ENCODE measurements at regions not wholly inside any gene's neighbourhood (a gene's known extent, or its start where the extent isn't known, plus 50 kb on each side); places are given as distances from the start of the nearest gene placed in this dataset.
"Not testable (repeated sequence)": the region's sequence is repeated elsewhere in the genome, so short reads cannot be mapped to it uniquely, and the experiment has no call there.

DNA sequence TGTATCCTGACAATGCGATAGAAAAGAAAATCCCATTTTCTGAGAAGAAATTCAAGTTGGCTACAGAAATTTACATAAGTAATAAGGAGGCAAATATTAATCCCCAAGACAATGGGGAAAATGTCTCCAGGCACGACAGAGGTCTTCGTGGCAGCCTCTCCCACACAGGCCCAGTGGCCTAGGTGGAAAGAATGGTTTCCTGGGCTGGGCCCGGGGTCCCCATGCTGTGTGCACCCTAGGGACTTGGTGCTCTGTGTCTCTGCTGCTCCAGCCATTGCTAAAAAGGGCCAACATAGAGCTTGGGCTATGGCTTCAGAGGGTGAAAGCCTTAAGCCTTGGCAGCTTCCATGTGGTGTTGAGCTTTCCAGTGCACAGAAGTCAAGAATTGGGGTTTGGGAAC, 102.5 kb upstream of the LYPLAL1 start:
- no peak for DNase-seq

DNA sequence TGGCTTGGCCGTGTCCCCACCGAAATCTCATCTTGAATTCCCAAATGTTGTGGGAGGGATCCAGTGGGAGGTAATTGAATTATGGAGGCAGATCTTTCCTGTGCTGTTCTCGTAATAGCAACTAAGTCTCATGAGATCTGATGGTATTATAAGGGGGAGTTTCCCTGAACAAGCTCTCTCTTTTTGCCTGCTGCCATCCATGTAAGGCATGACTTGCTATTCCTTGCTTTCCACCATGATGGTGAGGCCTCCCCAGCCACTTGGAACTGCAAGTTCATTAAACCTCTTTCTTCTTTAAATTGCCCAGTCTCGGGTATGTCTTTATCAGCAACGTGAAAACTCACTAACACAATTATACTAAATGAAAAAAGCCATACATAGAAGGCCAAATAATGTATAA, 101.3 kb upstream of the LYPLAL1 start:
- no peak for DNase-seq

DNA sequence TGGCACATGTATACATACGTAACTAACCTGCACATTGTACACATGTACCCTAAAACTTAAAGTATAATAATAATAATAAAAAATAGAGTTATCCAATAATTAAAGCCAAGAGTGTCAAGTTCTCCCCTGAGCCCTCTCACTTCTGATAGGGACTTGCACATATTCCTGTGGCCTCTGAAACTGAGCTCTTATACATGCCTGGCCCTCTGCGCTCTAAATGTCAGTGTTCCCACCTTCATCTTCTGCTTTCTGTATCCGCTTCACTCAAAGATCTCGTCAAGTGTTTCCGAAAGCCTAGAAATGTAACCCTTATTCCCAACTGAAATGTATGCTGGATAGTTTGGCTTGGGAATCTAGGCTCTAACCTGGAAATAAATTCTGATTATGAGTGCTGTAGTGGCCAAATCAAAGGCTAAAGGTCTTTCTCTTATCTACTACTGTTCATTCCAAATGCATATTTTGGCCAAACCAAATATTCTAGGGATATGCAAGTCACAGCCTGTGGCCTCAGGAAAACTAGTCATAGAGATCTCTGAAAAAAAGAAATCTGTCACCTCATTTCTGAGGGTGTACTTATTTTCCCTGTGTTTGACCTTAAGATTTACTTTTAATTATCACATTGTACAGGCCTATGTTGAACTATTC, 99.5 kb upstream of the LYPLAL1 start:
- DNase-seq: no peak

DNA sequence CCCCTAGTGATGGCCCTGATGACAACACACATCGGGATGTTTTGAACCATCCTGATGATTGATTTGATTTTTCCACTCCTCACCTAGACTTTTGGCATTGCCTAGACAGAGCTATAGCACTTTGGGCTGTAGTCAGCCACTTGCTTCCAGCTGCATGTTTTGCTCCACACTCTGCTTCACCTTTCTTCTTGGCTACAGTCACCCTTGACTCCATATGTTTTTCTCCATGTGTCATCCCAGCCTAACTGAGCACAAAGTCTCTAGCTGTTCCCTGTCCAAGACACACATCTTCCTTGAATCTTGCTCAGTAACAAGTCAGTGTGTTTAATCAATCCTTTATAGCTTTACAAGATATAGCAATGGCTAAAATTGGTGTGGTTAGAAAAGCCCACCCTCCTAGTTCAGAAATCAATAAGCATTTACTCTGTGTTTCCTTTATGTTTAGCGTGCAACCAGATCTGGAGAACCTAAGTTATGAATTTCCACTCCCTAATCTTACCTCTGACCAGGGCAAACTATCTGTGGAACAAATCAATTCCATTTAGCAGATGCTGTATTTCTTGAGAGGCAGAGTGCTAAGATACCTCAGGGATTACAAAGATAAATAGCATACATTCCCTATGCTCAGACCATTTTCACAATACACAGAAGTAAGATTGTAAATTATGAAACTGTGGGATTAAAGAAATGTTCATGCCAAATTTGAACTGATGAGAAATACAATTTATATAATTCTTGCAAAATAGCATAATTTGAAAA, 98.4 kb upstream of the LYPLAL1 start:
- DNase-seq: no peak

DNA sequence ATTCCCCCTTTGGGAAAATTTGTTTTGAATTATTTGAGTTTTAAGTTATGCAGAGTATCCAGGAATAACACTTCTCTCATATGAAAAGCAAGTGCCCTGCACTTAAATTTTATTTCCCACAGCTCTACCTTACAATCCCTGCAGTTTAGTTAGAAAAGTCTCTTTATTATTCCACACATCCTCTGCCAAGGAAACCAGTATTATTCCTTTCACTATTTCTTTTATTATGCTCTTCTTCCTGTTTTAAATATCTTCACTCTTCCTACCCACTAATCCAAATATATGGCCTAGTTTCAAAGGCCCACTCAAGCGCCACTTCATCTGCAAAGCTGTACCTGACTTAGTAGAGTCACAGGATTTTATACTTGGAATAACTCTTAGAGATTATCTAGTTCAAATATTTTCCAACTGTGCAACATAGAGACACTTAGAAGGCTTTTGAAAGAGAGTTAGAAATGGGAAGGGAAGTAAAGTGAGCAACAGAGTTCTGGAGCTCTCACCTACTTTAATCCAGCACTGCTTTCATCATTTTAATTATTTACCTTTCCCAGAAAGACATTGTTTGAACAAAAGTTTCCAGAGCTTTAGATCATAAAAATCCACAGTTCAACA, 97.2 kb upstream of the LYPLAL1 start:
- no peak for DNase-seq

DNA sequence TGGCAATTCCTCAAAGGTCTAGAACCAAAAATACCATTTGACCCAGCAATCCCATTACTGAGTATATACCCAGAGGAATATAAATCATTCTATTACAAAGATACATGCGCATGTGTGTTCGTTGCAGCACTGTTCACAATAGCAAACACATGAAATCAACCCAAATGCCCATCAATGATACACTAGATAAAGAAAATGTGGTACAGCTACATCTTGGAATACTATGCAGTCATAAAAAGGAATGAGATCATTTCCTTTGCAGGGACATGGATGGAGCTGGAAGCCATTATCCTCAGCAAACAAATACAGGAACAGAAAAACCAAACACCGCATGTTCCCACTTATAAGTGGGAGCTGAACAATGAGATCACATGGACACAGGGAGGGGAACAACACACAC, 95.9 kb upstream of the LYPLAL1 start:
- DNase-seq: not testable (repeated sequence)

DNA sequence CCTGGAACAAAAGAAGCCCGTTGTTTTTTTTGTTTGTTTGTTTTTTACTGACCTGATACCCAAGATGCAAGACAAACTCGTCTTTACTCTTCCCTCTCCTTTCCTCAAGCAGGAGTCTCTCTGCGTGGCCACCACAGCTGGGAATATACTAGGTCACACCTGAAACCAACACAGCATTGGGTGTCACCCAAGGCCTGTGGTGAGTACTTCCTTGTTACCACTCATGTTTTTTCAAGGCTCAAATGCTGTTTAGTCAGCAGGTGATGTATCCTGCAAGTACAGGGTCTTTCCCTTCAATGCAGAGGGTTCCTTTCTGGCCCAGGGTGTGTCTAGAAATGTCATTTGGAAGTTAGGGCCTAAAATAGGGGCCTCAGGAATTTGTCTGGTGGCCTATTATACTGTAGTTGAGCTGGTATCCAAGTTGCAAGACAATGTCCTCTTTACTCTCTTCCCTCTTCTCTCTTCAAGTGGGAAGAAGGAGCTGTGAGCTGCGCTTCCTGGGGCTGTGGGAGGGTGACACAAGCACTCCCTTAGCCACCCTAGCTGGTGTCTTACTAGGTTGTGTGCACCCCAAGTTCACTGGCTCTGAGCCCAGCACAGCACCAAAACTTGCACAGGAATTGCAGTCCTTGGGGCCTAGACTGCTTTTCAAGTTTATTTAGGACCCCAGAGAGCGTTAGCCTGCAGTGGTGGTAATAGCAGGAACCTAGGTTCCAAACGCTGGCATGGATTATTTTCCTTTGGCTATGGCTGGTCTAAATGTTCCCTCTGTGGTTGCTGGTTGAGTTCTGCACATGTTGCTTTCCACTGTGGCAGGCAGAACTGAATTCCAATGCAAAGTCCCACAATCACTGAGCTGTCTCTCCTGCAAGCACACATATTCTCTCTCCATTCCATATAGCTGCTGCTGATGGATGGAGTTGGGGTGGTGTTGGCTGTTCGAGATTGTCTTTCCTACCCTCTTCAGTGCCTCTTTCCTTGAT, 91.4 kb upstream of the LYPLAL1 start:
- no peak for DNase-seq

DNA sequence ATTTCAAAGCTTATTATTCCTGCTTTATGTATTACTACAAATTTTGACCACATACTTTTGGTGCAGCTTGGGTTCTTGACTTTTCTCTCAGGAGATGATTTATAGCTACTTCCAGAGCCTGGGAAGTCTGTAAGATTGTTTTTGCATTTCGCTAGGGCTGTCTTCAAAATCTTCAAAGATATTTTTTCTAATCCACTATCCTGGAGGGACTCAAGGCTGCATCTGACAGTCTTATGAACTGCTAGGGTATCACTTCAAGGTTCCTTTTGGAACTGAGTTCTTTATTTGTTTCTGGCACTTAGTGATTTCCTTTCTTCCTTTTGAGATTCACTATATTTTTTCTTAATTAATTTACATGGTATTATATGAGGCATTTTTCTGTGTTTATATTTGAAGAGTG, 90.0 kb upstream of the LYPLAL1 start:
- DNase-seq: no peak

DNA sequence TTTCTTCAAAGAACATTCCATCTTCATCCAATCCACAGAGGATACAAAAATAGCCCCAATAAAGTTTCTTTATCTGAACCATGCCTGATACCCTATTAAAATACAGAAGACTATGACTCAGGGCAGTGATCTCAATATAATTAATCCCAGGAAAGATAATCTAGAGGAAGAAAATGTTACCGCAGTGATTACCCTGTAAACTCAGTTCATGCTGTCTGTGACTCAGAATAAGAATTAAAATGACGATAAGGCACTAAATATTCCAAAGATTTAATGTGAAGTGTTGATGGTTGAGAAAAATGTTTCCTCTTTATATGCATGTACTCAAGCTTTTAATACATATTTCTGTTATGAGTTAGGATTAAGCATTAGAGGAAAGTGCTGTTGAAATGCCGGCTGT, 88.6 kb upstream of the LYPLAL1 start:
- no peak for DNase-seq

DNA sequence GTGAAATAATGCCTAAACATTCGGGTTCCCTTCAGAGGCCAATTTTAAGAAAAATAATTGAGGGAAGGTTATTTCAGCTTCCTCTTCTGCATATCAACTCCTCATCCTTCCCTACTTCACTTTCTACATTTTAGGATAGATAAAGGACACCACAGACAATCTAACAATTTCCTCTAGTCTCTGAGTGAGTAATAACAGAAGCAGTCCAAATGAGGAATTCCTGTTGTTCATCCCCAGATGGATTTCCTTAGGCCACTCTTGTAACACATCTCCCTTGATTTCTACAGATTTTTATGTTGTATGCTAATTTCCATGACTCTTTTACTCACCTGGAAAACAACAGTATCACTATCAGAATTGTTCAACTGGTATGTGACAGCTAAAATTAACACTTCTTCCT, 87.7 kb upstream of the LYPLAL1 start:
- no peak for DNase-seq

DNA sequence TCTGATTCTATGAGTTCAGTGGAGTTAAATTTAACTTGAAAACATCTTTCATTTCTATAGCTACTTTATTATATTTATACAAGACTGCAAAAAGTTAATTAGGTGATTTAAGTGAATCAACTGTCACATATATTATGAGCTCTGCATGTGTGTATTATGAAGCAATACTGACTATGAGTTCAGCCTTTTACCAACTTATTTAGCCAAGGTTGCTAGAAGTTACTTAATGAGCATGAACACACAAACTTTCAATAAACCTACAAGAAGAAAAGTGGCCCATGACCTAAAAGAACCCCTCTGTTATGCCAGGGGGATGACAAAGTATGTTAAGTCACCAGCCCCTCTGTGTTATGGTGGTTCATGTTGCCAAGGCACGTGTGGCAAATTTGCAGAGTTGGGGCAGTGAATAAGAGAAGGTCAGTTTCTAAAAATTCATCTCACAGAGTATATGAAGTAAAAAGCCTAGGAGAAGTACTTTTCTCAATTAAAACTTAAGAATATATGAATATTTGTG, 86.7 kb upstream of the LYPLAL1 start:
- DNase-seq: no peak

DNA sequence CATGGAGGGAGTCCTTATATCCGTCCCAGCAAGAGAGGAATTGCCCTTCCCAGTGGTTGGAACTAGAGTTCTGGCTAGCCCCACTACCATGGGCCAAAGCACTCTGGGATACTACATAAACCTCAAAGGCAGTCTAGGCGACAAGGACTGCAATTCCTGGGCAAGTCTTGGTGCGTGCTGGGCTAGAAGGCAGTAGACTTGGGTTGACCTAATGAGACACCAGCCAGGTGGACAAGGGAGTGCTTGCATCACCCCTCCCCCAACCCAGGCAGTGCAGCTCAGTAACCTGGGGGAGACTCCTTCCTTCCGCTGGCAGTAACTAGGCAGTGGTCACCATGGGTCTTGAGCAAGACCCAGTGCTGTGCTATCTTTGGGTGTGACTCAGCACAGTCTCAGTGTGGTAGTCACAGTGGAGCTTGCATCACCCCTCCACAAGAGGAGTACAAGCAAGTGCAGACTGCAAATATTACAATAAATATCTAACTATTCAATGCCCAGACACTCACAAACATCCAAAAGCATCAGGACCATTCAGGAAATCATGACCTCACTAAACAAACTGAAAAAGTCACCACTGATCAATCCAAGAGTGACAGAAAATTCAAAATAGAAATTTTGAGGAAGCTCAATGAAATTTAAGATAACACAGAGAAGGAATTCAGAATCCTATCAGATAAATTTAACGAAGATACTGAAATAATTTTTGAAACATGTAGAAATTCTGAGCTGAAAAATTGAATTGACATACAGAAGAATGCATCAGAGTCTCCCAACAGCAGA, 84.7 kb upstream of the LYPLAL1 start:
- DNase-seq: no peak

DNA sequence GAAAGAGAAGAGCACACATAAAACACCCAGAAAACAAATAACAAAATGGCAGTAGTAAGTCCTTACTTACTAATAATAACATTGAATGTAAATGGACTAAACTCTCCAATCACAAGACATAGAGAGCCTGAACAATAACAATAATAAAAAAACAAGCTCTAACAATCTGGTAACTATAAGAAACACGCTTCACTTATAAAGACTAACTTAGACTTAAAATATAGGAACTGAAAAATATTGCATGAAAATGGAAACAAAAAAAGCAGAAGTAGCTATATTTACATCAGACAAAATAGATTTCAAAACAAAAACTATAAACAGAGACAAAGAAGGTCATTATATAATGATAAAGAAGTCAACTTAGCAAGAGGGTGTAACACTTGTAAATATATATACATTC, 83.1 kb upstream of the LYPLAL1 start:
- DNase-seq: no peak

DNA sequence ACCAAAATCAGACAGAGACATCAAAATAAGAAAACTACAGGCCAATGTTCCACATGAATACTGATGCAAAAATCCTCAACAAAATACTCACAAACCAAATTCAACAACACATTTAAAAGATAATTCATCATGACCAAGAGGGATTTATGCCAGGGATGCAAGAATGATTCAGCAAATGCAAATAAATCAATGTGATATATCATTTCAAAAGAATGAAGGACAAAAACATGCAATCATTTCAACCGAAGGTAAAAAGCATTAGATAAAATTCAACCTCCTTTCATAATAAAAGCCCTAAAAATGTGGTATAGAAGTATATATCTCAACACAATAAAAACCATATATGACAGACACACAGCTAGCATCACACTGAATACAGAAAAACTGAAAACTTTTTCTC, 81.5 kb upstream of the LYPLAL1 start:
- DNase-seq: no peak

DNA sequence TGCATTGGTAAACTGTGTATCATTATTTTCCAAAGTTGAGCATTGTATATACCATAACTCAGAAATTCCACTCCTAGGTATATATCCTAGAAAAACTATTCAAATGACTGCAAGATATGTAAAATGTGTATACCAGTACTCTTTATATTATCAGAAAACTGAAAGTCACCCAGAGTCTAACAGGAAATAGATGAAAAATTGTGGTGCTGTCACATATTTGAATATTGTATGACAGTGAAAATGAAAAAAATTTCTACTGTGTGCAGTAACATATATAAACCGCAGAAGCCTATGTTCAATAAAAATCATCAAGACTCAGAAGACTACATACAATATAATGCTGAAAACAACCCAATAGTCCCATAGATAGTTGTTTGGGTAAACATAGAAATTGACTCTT, 74.4 kb upstream of the LYPLAL1 start:
- DNase-seq: no peak

DNA sequence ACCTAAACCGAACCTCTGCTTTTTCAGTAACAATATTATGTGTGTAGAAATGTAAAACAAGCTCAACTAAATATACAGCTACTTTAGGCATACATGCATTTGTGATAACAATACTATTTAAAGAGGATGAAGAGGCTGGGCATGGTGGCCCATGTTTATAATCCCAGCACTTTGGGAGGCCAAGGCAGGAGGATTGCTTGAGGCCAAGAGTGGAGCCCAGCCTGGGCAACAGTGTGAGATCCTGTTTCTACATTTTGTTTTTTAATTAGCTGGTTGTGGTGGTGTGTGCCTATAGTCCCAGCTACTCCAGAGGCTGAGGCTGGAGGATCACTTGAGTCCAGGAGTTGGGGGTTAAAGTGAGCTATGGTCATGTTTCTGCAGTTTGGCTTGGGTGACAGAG, 73.6 kb upstream of the LYPLAL1 start:
- no peak for DNase-seq

DNA sequence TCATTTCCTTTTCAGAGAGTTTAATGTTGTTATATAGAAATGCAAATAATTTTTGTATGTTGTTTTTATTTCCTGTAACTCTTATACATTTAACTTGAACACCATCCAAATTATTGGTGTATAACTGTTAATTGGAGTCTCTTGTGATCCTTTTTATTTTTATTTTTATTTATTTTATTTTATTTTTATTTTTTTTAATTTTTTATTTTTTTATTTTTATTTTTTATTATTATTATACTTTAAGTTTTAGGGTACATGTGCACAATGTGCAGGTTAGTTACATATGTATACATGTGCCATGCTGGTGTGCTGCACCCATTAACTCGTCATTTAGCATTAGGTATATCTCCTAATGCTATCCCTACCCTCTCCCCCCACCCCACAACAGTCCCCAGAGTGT, 71.2 kb upstream of the LYPLAL1 start:
- not testable (repeated sequence) for DNase-seq

DNA sequence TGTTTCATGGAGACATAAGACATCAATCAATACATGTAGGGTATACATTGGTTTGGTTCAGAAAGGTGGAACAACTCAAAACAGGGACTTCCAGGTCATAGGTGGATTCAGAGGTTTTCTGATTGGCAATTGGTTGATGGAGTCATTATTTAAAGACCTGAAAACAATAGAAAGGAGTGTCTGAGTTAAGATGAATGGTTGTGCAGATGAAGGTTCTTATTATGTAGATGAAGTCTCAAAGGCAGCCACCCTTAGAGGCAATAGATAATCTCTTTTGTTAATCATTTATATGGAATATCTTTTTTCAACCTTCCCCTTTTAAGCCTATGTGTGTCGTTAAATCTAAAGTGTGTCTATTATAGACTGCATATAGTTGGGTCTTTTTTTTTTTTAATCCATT, 67.8 kb upstream of the LYPLAL1 start:
- no peak for DNase-seq

DNA sequence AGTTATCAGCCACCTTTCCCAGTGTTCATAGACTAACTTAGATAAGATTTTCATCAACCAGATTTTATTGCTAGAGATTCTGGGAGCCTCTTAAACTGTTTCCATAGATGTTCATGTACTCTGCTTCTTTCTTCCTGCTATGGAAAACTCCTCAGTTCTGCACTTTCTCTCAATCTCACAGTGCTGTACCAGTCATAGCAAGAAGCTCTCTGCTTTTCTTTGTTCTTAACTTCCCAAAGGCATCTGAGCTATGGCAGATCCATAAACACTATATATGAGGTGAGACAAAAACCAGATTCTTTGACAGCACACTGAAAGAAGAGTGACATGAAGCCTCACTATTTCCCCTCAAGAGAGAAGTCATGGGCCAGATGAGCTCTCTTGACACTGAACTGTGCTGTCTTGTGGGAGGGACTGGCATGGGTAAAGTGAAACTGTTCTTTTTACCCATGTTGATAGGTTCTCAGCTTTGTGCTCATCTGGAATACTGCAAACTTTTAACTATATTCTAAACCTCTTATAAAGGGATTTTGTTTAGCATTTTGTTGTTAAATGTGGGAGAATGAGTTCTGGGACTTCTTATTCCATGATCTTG, 64.2 kb upstream of the LYPLAL1 start:
- DNase-seq: no peak

DNA sequence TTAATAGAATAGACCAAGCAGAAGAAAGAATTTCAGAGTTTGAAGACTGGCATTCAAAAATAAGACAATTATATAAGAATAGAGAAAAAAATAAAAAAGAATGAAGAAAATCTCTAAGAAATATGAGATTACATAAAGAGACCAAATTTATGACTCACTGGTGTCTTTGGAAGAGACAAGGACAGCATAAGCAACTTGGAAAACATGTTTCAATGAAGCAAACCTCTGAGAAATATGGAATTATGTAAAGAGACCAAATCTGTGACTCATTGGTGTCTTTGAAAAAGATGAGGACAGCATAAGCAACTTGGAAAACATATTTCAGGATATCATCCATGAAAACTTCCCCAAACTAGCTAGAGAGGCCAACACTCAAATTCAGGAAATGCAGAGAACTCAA, 60.4 kb upstream of the LYPLAL1 start:
- DNase-seq: no peak

DNA sequence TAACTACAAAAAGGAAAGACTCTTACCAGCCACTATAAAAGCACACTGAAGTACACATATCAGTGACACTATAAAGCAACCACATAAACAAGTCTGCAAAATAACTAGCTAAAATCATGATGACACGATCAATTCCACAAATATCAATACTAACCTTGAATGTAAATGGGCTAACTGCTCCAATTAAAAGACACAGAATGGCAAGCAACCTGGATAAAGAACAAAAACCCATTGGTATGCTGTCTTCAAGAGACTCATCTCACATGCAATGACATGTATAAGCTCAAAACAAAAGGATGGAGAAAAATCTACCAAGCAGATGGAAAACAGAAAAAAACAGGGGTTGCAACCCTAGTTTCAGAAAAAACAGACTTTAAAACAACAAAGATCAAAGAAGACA, 59.7 kb upstream of the LYPLAL1 start:
- DNase-seq: no peak

DNA sequence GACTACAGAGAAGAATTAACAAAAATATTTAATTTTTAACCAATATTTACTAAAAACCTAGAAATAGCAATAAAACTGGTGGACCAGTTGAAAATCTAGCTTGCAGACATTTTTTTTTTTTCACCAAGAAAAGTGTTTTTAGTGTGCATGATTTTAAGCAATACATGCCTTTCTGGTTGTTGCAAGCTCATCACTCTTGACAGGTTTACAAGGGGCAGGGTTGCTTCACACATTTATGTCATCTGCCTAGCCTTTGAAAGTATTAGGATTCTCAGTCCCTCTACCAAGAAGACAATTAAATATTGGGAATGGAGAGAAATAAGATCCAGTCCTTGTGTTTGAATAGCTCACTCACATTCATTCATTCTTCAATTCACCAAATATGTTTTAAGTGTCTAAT, 53.8 kb upstream of the LYPLAL1 start:
- no peak for DNase-seq
